PC-3 (cell line): ENCODE measurements at regions not wholly inside any gene's neighbourhood (a gene's known extent, or its start where the extent isn't known, plus 50 kb on each side); places are given as distances from the start of the nearest gene placed in this dataset.

Source experiments
- CTCF ChIP-seq: fragments of 300-600 bp; sonication (generic); conservative IDR thresholded peaks from 2 replicates; pipeline ENCODE4 v1.5.1; 2017; ENCODE audit warnings: antibody characterized with exemption, low read depth, mild to moderate bottlenecking, low read length
- EZH2 ChIP-seq: fragments of 300-600 bp; sonication (generic); IDR thresholded peaks from one replicate; pipeline ENCODE4 v1.6.1; 2017; ENCODE audit warnings: antibody characterized with exemption, mild to moderate bottlenecking, low read length; ENCODE audit not compliant: unreplicated experiment
- EZH2phosphoT487 ChIP-seq: fragments of 300-600 bp; sonication (generic); IDR thresholded peaks from 2 replicates; pipeline ENCODE4 v1.6.1; 2018; ENCODE audit warnings: mild to moderate bottlenecking, antibody characterized with exemption, low read length, borderline replicate concordance

GRCh38 chr14:104304451-104305351 is 166.3 kb downstream of the KIF26A start:
- no peak for TF ChIP-seq CTCF
- TF ChIP-seq EZH2phosphoT487, result no peak
- no peak for TF ChIP-seq EZH2
